CD4-positive, alpha-beta memory T cell (primary cell): ENCODE measurements at regions not wholly inside any gene's neighbourhood (a gene's known extent, or its start where the extent isn't known, plus 50 kb on each side); places are given as distances from the start of the nearest gene placed in this dataset.

Experiments
- CTCF ChIA-PET: fragments of 350-600 bp; sonication (Branson Sonifier 250); formaldehyde crosslinking; loops from one replicate; lab custom pipeline; 2021; ENCODE audit warnings: inconsistent platforms; ENCODE audit not compliant: partially characterized antibody; lab: Charles Lee
- POLR2A ChIA-PET: fragments of 350-600 bp; sonication (Branson Sonifier 250); formaldehyde crosslinking; loops from one replicate; lab custom pipeline; 2021; ENCODE audit not compliant: partially characterized antibody; lab: Charles Lee
- DNase-seq, 5 donors: peaks; one replicate each; pipeline versions ENCODE4 v3.0.0 to v3.0.0-alpha.2; 2020 to 2022; ENCODE audit warnings: mixed read lengths in 1 of 5
- H3K27ac ChIP-seq: one replicate; pipeline ENCODE4 v1.7.0; 2013; ENCODE audit warnings: low read depth, low read length
- H3K27me3 ChIP-seq: 2 replicates; pipeline ENCODE4 v1.7.0; 2013; ENCODE audit warnings: mild to moderate bottlenecking, low read length, moderate library complexity; ENCODE audit not compliant: insufficient read depth
- H3K36me3 ChIP-seq: 2 replicates; pipeline ENCODE4 v1.7.0; 2013; ENCODE audit warnings: mild to moderate bottlenecking, low read length, moderate library complexity; ENCODE audit not compliant: insufficient read depth
- H3K4me1 ChIP-seq: 2 replicates; pipeline ENCODE4 v1.7.0; 2013; ENCODE audit warnings: mild to moderate bottlenecking, low read length, moderate library complexity; ENCODE audit not compliant: insufficient read depth
- H3K4me3 ChIP-seq, 2 donors: one replicate each; pipeline ENCODE4 v1.7.0; 2013; ENCODE audit warnings: low read length in 2 of 2, mild to moderate bottlenecking in 1 of 2
- H3K9me3 ChIP-seq, 2 donors: one replicate each; pipeline ENCODE4 v1.7.0; 2013; ENCODE audit warnings: low read length in 2 of 2, control low read depth in 1 of 2; ENCODE audit not compliant: control insufficient read depth in 1 of 2
- H3K27ac Mint-ChIP-seq, 7 donors: one replicate each; pipeline ENCODE4 v1.8.0; 2020 to 2021; ENCODE audit warnings: mixed read lengths in 7 of 7, mild to moderate bottlenecking in 6 of 7, inconsistent platforms in 3 of 7, moderate library complexity in 3 of 7
- H3K27me3 Mint-ChIP-seq, 2 donors: one replicate each; pipeline ENCODE4 v1.8.0; 2020 to 2021; ENCODE audit warnings: mixed read lengths in 2 of 2
- H3K36me3 Mint-ChIP-seq, 2 donors: one replicate each; pipeline ENCODE4 v1.8.0; 2020 to 2021; ENCODE audit warnings: mixed read lengths in 2 of 2, inconsistent platforms in 1 of 2, mild to moderate bottlenecking in 1 of 2
- H3K4me1 Mint-ChIP-seq, 4 donors: one replicate each; pipeline ENCODE4 v1.8.0; 2020 to 2021; ENCODE audit warnings: mixed read lengths in 4 of 4, mild to moderate bottlenecking in 1 of 4
- H3K4me3 Mint-ChIP-seq, 8 donors: one replicate each; pipeline ENCODE4 v1.8.0; 2020 to 2021; ENCODE audit warnings: mixed read lengths in 8 of 8, mild to moderate bottlenecking in 7 of 8, moderate library complexity in 6 of 8, inconsistent platforms in 3 of 8
- H3K9me3 Mint-ChIP-seq, 8 donors: one replicate each; pipeline ENCODE4 v1.8.0; 2020 to 2021; ENCODE audit warnings: mixed read lengths in 8 of 8, mild to moderate bottlenecking in 5 of 8, inconsistent platforms in 3 of 8, moderate library complexity in 1 of 8
- intact Hi-C: fragments of 100-400 bp; cut with micrococcal nuclease; formaldehyde crosslinking; loops from one replicate; pipeline ENCODE4 v1.15.1; 2023

DNA sequence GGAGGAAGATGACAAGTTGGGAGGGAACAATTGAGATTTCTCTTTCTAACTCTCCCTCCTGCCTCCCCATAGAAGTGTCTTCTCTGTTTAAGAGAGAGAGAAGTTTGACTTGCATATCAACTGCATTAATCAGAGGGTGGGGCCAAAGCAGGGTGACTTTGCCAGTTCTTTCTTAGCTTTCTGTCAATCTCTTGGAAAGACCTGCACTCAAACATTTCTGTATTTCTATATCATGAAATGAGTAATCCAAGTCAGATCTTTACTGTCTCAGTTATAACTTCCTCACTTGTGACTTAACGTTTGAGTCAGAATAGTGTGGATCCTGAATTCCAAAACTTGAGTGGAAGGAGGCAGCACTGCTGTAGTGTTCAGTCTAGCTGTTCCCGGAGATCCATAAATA lies 180.8 kb upstream of the KCNK2 start:
- Histone ChIP-seq H3K27me3 (no peaks in the 10 kb centered on the region), H3K36me3 (no peaks in the 10 kb centered on the region), H3K4me1 (no peaks in the 10 kb centered on the region), H3K4me3 (no peak overlapping the region), H3K9me3 (no peaks in the 10 kb centered on the region), H3K27ac (no peak overlapping the region)
- no peak overlapping the region for H3K4me3 Mint-ChIP-seq
- H3K9me3 Mint-ChIP-seq, result peaks cover 0 to 2% (median 0%) of the 10 kb centered on the region in 8 donors
- no peaks in the 10 kb centered on the region for H3K27me3 Mint-ChIP-seq
- CTCF ChIA-PET, result no interaction called here
- H3K4me1 Mint-ChIP-seq, result no peaks in the 10 kb centered on the region
- DNase-seq, result no peak
- intact Hi-C loops, result no loop called here
- H3K27ac Mint-ChIP-seq, result no peak overlapping the region
- no peaks in the 10 kb centered on the region for H3K36me3 Mint-ChIP-seq
- POLR2A ChIA-PET, result no interaction called here

GRCh38 chr1:214902636-214903320 lies 179.8 kb upstream of the KCNK2 start:
- Histone ChIP-seq H3K4me1 (no peaks in the 10 kb centered on the region), H3K4me3 (no peak overlapping the region), H3K27ac (no peak overlapping the region), H3K36me3 (no peaks in the 10 kb centered on the region), H3K27me3 (no peaks in the 10 kb centered on the region), H3K9me3 (no peaks in the 10 kb centered on the region)
- peaks cover 0 to 2% (median 0%) of the 10 kb centered on the region in 8 donors for H3K9me3 Mint-ChIP-seq
- intact Hi-C loops, result no loop called here
- no peaks in the 10 kb centered on the region for H3K27me3 Mint-ChIP-seq
- no peak for DNase-seq
- H3K36me3 Mint-ChIP-seq, result no peaks in the 10 kb centered on the region
- POLR2A ChIA-PET, result no interaction called here
- H3K4me3 Mint-ChIP-seq, result no peak overlapping the region
- CTCF ChIA-PET, result no interaction called here
- H3K4me1 Mint-ChIP-seq, result no peaks in the 10 kb centered on the region
- no peak overlapping the region for H3K27ac Mint-ChIP-seq

DNA sequence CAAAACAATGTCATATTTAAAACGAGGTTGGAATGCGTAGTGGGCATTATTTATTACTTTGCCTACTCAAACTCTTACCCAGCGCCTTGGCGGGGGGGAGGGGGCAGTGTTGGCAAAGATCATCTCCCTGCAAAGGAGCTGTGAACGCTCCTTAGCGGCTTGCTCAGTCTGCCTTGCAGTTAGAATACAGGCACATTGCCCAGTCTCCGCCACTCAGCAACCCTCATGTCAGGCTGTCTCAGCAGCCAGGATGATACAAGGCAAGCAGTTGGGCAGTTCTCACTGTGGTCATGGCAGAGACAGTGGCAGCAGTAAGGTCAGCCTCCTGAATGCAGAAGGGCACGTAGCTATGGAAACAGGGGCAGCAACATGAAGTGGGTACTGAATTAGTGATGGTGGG lies 170.4 kb upstream of the KCNK2 start:
- Mint-ChIP-seq H3K9me3 (no peaks in the 10 kb centered on the region), H3K27ac (no peak overlapping the region), H3K4me1 (no peaks in the 10 kb centered on the region), H3K4me3 (no peak overlapping the region), H3K27me3 (no peaks in the 10 kb centered on the region), H3K36me3 (no peaks in the 10 kb centered on the region)
- DNase-seq, result no peak
- no peaks in the 10 kb centered on the region for H3K4me1 ChIP-seq
- H3K9me3 ChIP-seq, result no peaks in the 10 kb centered on the region
- H3K4me3 ChIP-seq, result no peak overlapping the region
- no peak overlapping the region for H3K27ac ChIP-seq
- CTCF ChIA-PET, result no interaction called here
- POLR2A ChIA-PET, result no interaction called here
- no peaks in the 10 kb centered on the region for H3K36me3 ChIP-seq
- intact Hi-C loops, result no loop called here
- no peaks in the 10 kb centered on the region for H3K27me3 ChIP-seq

DNA sequence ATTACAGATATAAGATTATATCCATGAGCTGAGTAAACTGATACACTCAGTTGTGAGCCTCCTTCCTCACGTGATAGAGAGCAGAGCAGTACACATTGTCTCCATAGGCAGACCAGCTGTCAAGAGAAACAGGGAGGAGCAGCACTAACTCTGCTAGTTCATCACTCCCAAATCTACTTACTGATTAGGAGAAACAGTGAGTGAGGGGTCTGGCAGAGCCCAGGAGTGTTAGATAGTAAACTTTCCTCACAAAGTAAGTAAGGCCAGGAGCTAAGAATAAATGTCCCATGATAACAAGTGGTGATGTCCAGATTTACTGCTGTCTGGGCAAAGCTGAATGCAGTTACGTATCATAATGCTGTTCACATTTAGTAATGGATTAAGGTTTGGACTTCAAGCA lies 168.6 kb upstream of the KCNK2 start:
- H3K4me1 Mint-ChIP-seq, result no peaks in the 10 kb centered on the region
- no peak overlapping the region for H3K4me3 Mint-ChIP-seq
- H3K4me3 ChIP-seq, result no peak overlapping the region
- no peaks in the 10 kb centered on the region for H3K27me3 Mint-ChIP-seq
- H3K36me3 ChIP-seq, result no peaks in the 10 kb centered on the region
- H3K27ac ChIP-seq, result no peak overlapping the region
- H3K27me3 ChIP-seq, result no peaks in the 10 kb centered on the region
- no peak for DNase-seq
- H3K36me3 Mint-ChIP-seq, result no peaks in the 10 kb centered on the region
- POLR2A ChIA-PET, result no interaction called here
- H3K9me3 ChIP-seq, result no peaks in the 10 kb centered on the region
- H3K9me3 Mint-ChIP-seq, result no peaks in the 10 kb centered on the region
- intact Hi-C loops, result no loop called here
- CTCF ChIA-PET, result no interaction called here
- no peaks in the 10 kb centered on the region for H3K4me1 ChIP-seq
- H3K27ac Mint-ChIP-seq, result no peak overlapping the region

DNA sequence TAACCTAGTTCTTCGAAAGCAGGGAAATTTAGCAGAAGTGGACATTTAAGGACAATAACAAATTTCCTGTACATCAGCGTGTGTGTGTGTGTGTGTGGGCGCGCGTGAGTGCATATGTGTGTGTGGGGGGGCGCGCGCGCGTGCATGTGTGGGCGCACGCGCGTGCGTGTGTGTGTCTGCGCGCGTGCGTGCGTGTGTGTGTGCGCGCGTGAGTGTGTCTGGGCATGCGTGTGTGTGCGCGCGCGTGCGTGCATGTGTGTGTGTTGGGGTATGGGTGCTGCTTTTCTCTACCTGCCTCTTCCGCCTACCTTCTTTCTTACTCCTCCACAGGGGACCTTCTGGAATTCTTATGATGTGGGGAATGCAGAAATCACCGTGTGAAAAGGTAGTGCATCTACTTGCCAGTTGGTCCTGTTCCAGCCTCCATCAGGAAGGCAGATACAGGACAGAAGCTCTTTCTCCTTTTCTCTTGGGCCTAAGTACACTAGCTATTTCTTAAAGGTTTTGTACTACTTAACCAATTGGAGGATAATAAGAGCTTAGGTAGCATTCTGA lies 165.4 kb upstream of the KCNK2 start:
- CTCF ChIA-PET, result no interaction called here
- Mint-ChIP-seq H3K4me3 (no peak overlapping the region), H3K4me1 (no peaks in the 10 kb centered on the region), H3K27me3 (no peaks in the 10 kb centered on the region), H3K27ac (no peak overlapping the region), H3K9me3 (no peaks in the 10 kb centered on the region), H3K36me3 (no peaks in the 10 kb centered on the region)
- Histone ChIP-seq H3K4me3 (no peak overlapping the region), H3K36me3 (no peaks in the 10 kb centered on the region), H3K27ac (no peak overlapping the region), H3K4me1 (no peaks in the 10 kb centered on the region), H3K9me3 (no peaks in the 10 kb centered on the region), H3K27me3 (no peaks in the 10 kb centered on the region)
- no peak for DNase-seq
- POLR2A ChIA-PET, result no interaction called here
- intact Hi-C loops, result no loop called here

- no peaks in the 10 kb centered on the region for H3K9me3 Mint-ChIP-seq
- no peaks in the 10 kb centered on the region for H3K27me3 ChIP-seq
- ChIA-PET CTCF (no interaction called here), POLR2A (no interaction called here)
- no peaks in the 10 kb centered on the region for H3K4me1 ChIP-seq
- H3K36me3 ChIP-seq, result no peaks in the 10 kb centered on the region
- no peaks in the 10 kb centered on the region for H3K4me1 Mint-ChIP-seq
- H3K4me3 Mint-ChIP-seq, result no peak overlapping the region
- H3K27me3 Mint-ChIP-seq, result no peaks in the 10 kb centered on the region
- H3K4me3 ChIP-seq, result no peak overlapping the region
- no peak overlapping the region for H3K27ac Mint-ChIP-seq
- DNase-seq, result no peak
- intact Hi-C loops, result no loop called here
- H3K27ac ChIP-seq, result no peak overlapping the region
- no peaks in the 10 kb centered on the region for H3K36me3 Mint-ChIP-seq
- no peaks in the 10 kb centered on the region for H3K9me3 ChIP-seq
These were observed 163.8 kb upstream of the KCNK2 start for GRCh38 chr1:214918745-214919144.

DNA sequence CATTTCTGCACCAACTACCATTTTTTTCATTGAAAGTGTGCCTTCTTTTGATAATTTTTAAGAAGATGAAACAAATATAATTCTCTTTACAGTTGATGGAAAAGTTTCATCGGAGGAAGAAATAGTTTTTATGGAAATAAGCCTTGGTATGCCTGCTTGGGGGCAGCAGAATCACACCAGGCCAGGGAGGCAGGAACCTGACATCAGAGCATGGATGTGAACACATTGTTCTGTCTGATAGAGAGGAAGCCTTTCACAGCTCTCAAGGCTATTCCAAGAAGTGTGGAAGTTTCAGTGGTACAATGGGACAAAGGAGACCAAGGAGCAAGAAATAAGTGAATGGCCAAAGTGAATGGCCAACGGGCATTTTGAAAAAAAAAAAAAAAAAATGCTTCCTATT lies 162.2 kb upstream of the KCNK2 start:
- H3K27ac Mint-ChIP-seq, result no peak overlapping the region
- Histone ChIP-seq H3K4me3 (no peak overlapping the region), H3K27ac (no peak overlapping the region), H3K36me3 (no peaks in the 10 kb centered on the region), H3K9me3 (no peaks in the 10 kb centered on the region), H3K4me1 (no peaks in the 10 kb centered on the region), H3K27me3 (no peaks in the 10 kb centered on the region)
- H3K4me3 Mint-ChIP-seq, result no peak overlapping the region
- ChIA-PET POLR2A (no interaction called here), CTCF (no interaction called here)
- no peaks in the 10 kb centered on the region for H3K27me3 Mint-ChIP-seq
- no peaks in the 10 kb centered on the region for H3K36me3 Mint-ChIP-seq
- intact Hi-C loops, result no loop called here
- DNase-seq, result no peak
- no peaks in the 10 kb centered on the region for H3K9me3 Mint-ChIP-seq
- no peaks in the 10 kb centered on the region for H3K4me1 Mint-ChIP-seq
